Stimulated activated CD4-positive, alpha-beta T cell treated with anti-CD3 and anti-CD28 coated beads, TNF-alpha, amount 100 ng/mL, for 4 hours (primary cell): ENCODE measurements at regions not wholly inside any gene's neighbourhood (a gene's known extent, or its start where the extent isn't known, plus 50 kb on each side); places are given as distances from the start of the nearest gene placed in this dataset.
"Not testable (repeated sequence)": the region's sequence is repeated elsewhere in the genome, so short reads cannot be mapped to it uniquely, and the experiment has no call there.

Source experiments
- DNase-seq, 3 experiments: peaks; one replicate each; pipeline ENCODE4 v3.0.0-alpha.2; 2020; ENCODE audit warnings: low read depth in 3 of 3

GRCh38 chr7:136122026-136122425 is 144.9 kb upstream of the MTPN start:
- no peak for DNase-seq

- DNase-seq: no peak
These were observed 140.4 kb upstream of the MTPN start for GRCh38 chr7:136117539-136117938.

- DNase-seq: no peak
These were observed 139.0 kb upstream of the MTPN start for GRCh38 chr7:136116186-136116585.

- peak in 1 of 3 experiments; percentile 23 for DNase-seq
These were observed 138.0 kb upstream of the MTPN start for GRCh38 chr7:136114966-136115762.

GRCh38 chr7:136114467-136114866 is 137.3 kb upstream of the MTPN start:
- DNase-seq: not testable (repeated sequence)

- not testable (repeated sequence) for DNase-seq
These were observed 131.9 kb upstream of the MTPN start for GRCh38 chr7:136109037-136109436.

GRCh38 chr7:136105191-136105590 is 128.0 kb upstream of the MTPN start:
- DNase-seq: no peak

- no peak for DNase-seq
These were observed 127.1 kb upstream of the MTPN start for GRCh38 chr7:136104269-136104603.

- DNase-seq: no peak
These were observed 126.5 kb upstream of the MTPN start for GRCh38 chr7:136103545-136104268.

GRCh38 chr7:136102881-136103280 is 125.7 kb upstream of the MTPN start:
- DNase-seq: no peak

- DNase-seq: not testable (repeated sequence)
These were observed 115.6 kb upstream of the MTPN start for GRCh38 chr7:136092714-136093113.

GRCh38 chr7:136087881-136088280 is 110.7 kb upstream of the MTPN start:
- no peak for DNase-seq

- DNase-seq: no peak
These were observed 109.6 kb upstream of the MTPN start for GRCh38 chr7:136086712-136087111.

- DNase-seq: no peak
These were observed 102.8 kb upstream of the MTPN start for GRCh38 chr7:136079934-136080333.

GRCh38 chr7:136079478-136079892 is 102.3 kb upstream of the MTPN start:
- no peak for DNase-seq

- DNase-seq: no peak
These were observed 101.9 kb upstream of the MTPN start for GRCh38 chr7:136079066-136079465.

GRCh38 chr7:136078630-136079029 is 101.5 kb upstream of the MTPN start:
- no peak for DNase-seq

- DNase-seq: no peak
These were observed 99.8 kb upstream of the MTPN start for GRCh38 chr7:136076954-136077353.

GRCh38 chr7:136074843-136075242 is 97.7 kb upstream of the MTPN start:
- DNase-seq: no peak

- no peak for DNase-seq
These were observed 95.3 kb upstream of the MTPN start for GRCh38 chr7:136072447-136072846.

GRCh38 chr7:136070736-136071505 is 93.8 kb upstream of the MTPN start:
- no peak for DNase-seq

GRCh38 chr7:136069840-136070529 is 92.8 kb upstream of the MTPN start:
- no peak for DNase-seq
